Spleen (tissue), 7 donors: ENCODE measurements at regions not wholly inside any gene's neighbourhood (a gene's known extent, or its start where the extent isn't known, plus 50 kb on each side); places are given as distances from the start of the nearest gene placed in this dataset.

Experiments
- CTCF ChIP-seq, 11 experiments: fragments of 200-600 bp in 7 of 11; fragments of 450-650 bp in 4 of 11; sonication (generic) in 4 of 11; IDR thresholded peaks in 8 of 11; conservative IDR thresholded peaks in 3 of 11; 1 replicate in 7 of 11; 2 replicates in 4 of 11; pipeline versions ENCODE4 v1.4.0 to v1.8.0; 2016 to 2021; ENCODE audit warnings: antibody characterized with exemption in 11 of 11, inconsistent platforms in 4 of 11, mild to moderate bottlenecking in 1 of 11
- POLR2A ChIP-seq, 3 donors: fragments of 450-650 bp; IDR thresholded peaks; one replicate each; pipeline ENCODE4 v1.5.1; 2017; ENCODE audit warnings: antibody characterized with exemption in 3 of 3, mild to moderate bottlenecking in 1 of 3
- POLR2AphosphoS5 ChIP-seq, 3 donors: sonication (generic); formaldehyde crosslinking; IDR thresholded peaks; one replicate each; pipeline ENCODE4 v1.5.1; 2017; ENCODE audit warnings: antibody characterized with exemption in 3 of 3
- donor health status: DM: no; HTN: no; CAD: no; lungs with moderate emphysema.
- donor health status: DM: no; HTN: no; CAD: no.
- donor health status: DM: no; HTN: no; CAD: no.

- TF ChIP-seq POLR2A (IDR thresholded peaks at IDR 0.05) (no peak), CTCF (IDR thresholded peaks at IDR 0.05 in 8 of 11, conservative IDR thresholded peaks at IDR 0.05 in 3 of 11) (no peak), POLR2AphosphoS5 (IDR thresholded peaks at IDR 0.05) (no peak)
Observed at GRCh38 chr2:156672556-156673332, 236.6 kb downstream of the GPD2 start.
